ENCODE measurements at regions not wholly inside any gene's neighbourhood (a gene's known extent, or its start where the extent isn't known, plus 50 kb on each side); places are given as distances from the start of the nearest gene placed in this dataset.

DNA sequence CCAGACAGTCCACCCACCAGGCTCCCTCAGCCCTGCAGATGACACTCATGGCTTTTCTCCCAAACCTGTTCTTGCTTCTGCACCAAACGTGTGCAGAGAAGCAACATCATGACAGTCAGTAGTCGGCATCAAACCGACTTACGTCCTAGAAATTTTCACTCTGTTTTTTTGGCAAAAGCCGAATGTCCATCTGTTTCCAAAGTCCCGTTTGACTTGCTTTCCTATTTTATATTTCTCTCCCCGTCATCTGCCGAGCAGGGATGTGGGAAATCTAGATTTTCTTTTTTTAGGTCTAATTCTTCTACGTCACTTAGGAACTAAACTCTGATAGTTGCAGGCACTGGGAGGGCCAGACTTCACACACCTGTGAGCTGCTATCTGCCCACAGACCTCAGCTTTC lies 104.9 kb downstream of the RMI2 start:
- no peak for TF ChIP-seq CTCF (IDR thresholded peaks at IDR 0.05; ENCODE audit: insufficient read depth, low read depth, low read length)
- H3K4me3 ChIP-seq (ENCODE audit: low read depth, low read length): no peak overlapping the region
- no peak for DNase-seq (ENCODE audit: low read depth)

DNA sequence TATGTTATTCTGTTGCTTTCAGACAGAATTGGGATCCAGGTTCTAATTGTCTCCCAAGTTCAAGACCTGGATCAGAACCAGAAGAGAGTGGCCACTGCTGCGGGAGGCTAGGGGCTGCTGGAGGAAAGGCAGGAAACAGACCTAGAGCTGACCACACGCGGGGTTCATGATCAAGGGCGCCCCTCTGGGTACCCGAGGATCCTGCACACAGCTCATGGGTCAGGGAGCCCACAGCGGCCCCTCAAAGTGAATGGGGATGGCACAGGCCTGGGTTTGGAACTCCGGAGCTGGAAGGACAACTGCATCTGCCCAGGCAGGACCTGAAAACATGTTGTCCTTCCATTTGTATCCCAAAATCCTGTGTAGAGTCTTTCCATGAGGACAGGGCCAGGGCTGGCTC lies 107.0 kb downstream of the RMI2 start:
- no peak for DNase-seq (ENCODE audit: low read depth)
- no peak for TF ChIP-seq CTCF (IDR thresholded peaks at IDR 0.05; ENCODE audit: insufficient read depth, low read depth, low read length)

DNA sequence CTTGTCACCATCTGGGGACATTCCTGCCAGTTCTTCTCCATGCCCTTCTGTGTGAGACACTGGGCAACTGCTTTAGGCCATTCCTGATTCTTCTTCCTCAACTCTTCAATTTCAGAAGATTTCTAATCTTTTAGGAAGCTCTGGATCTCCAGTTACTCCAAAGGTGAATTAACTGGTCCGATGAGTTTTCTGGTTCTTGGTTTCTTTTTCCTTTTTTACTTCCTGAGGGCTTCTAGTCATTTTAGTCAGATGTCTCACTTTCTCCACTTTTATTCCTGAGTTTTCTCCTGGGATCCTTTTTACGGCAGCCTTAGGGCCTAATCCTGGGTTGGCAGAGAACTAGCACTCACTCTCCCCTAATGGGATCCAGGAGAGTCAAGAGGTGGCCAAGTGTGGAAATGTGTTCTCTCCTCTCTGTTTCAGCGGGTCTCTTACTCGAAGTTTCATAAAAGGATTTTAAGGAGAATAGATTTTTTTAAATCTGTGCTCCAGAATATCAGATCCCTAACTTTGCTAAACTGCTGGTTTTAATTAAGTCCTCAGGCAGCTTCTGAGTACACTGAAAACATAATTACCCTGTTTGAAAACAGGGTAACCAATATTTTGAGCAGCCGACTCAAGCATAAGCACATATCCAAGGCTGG lies 107.6 kb downstream of the RMI2 start:
- no peak for TF ChIP-seq CTCF (IDR thresholded peaks at IDR 0.05; ENCODE audit: insufficient read depth, low read depth, low read length)
- no peak overlapping the region for H3K4me3 ChIP-seq (ENCODE audit: low read depth, low read length)
- no peak for DNase-seq (ENCODE audit: low read depth)

More for the DNA sequence above, 107.0 kb downstream of the RMI2 start:
- no peak overlapping the region for H3K4me3 ChIP-seq (ENCODE audit: low read depth, low read length)

DNA sequence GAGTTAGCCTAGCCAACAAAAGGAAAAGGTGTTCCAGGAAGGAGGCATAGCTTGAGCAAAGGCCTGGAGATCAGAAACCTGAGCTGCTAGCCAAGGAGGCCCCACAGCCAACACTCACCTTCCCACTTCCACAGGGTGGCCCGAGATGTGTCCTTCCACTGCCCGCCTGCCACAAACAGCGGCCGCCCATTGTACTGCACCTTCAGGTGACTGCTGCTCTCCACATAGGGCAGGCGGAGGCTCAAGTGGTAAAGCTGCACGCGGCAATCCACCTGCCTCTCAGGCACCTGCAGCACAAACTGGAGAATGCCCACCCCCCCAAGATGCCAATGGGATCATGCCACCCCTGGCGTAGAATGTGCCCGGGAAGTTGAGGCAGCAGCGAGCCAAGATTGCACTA lies 111.5 kb downstream of the RMI2 start:
- H3K4me3 ChIP-seq (ENCODE audit: low read depth, low read length): no peak overlapping the region
- DNase-seq (ENCODE audit: low read depth): no peak
- no peak for TF ChIP-seq CTCF (IDR thresholded peaks at IDR 0.05; ENCODE audit: insufficient read depth, low read depth, low read length)

GRCh38 chr16:11459722-11460121 lies 114.5 kb downstream of the RMI2 start:
- no peak for TF ChIP-seq CTCF (IDR thresholded peaks at IDR 0.05; ENCODE audit: insufficient read depth, low read depth, low read length)
- DNase-seq (ENCODE audit: low read depth): no peak
- no peak overlapping the region for H3K4me3 ChIP-seq (ENCODE audit: low read depth, low read length)

DNA sequence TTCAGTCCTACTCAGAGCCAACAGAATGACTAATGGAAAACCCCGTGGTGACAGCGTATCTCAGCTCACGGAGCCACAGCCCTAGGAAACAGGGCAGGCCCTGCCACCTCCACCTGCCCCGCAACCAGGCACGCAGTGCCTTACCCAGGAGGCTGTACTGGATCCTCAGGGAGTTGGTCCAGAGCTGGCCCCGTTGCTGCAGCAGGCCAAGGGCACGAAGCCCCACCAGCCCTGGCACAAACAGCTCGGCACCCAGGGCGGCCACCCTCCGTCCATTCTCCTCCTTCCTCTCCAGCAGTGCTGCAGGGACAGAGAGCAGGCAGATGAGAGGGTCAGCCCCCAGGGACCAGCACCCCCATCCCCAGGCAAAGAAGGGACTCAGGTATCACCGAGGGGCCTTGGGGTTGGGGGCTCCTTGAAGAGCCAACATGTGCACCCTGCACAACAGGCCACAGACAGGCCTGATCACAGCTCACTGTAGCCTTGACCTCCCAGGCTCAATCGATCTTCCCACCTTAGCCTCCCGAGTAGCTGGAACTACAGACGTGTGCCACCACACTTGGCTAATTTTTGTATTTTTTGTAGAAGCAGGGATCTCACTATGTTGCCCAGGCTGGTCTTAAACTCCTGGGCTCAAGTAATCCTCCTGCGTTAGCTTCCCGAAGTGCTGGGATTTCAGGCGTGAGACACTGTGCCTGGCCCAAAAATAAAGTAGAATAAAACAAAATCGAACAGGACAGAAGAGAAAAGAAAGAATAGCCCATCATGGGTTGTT lies 115.7 kb downstream of the RMI2 start:
- no peak for TF ChIP-seq CTCF (IDR thresholded peaks at IDR 0.05; ENCODE audit: insufficient read depth, low read depth, low read length)
- no peak for DNase-seq (ENCODE audit: low read depth)
- H3K4me3 ChIP-seq (ENCODE audit: low read depth, low read length): no peak overlapping the region

Measured in fibroblast of villous mesenchyme (primary cell).